Neuron (in vitro differentiated cells): ENCODE measurements at regions not wholly inside any gene's neighbourhood (a gene's known extent, or its start where the extent isn't known, plus 50 kb on each side); places are given as distances from the start of the nearest gene placed in this dataset.
"Not testable (repeated sequence)": the region's sequence is repeated elsewhere in the genome, so short reads cannot be mapped to it uniquely, and the experiment has no call there.

Source experiments
- H2AFZ ChIP-seq: one replicate; pipeline ENCODE4 v1.6.1; 2013; ENCODE audit warnings: low read depth, mild to moderate bottlenecking, inconsistent platforms, low read length, moderate library complexity
- H3K27me3 ChIP-seq: one replicate; pipeline ENCODE4 v1.6.1; 2013; ENCODE audit warnings: low read length; ENCODE audit not compliant: insufficient read depth
- H3K36me3 ChIP-seq: one replicate; pipeline ENCODE4 v1.6.1; 2013; ENCODE audit warnings: low read length; ENCODE audit not compliant: insufficient read depth
- H3K4me1 ChIP-seq: one replicate; pipeline ENCODE4 v1.6.1; 2013; ENCODE audit warnings: low read length; ENCODE audit not compliant: insufficient read depth
- H3K4me3 ChIP-seq: 2 replicates; pipeline ENCODE4 v1.5.1; 2013; ENCODE audit warnings: mild to moderate bottlenecking, low read length, moderate library complexity
- H3K9me3 ChIP-seq: one replicate; pipeline ENCODE4 v1.6.1; 2013; ENCODE audit warnings: low read length

- Histone ChIP-seq H3K4me3 (no peak overlapping the region), H3K4me1 (no peaks in the 10 kb centered on the region), H2AFZ (no peak overlapping the region), H3K27me3 (peaks cover 3% of the 10 kb centered on the region), H3K9me3 (no peaks in the 10 kb centered on the region), H3K36me3 (no peaks in the 10 kb centered on the region)
These were observed 109.7 kb downstream of the TSEN15 start for GRCh38 chr1:184161071-184161698.

- H3K9me3 ChIP-seq: no peaks in the 10 kb centered on the region
- no peak overlapping the region for H2AFZ ChIP-seq
- peaks cover 3% of the 10 kb centered on the region for H3K27me3 ChIP-seq
- H3K36me3 ChIP-seq: no peaks in the 10 kb centered on the region
- H3K4me1 ChIP-seq: no peaks in the 10 kb centered on the region
- H3K4me3 ChIP-seq: no peak overlapping the region
These were observed 110.8 kb downstream of the TSEN15 start for GRCh38 chr1:184162281-184162680.

GRCh38 chr1:184163674-184164465 lies 112.3 kb downstream of the TSEN15 start:
- no peaks in the 10 kb centered on the region for H3K9me3 ChIP-seq
- H3K27me3 ChIP-seq: peaks cover 3% of the 10 kb centered on the region
- H3K4me3 ChIP-seq: no peak overlapping the region
- no peaks in the 10 kb centered on the region for H3K4me1 ChIP-seq
- H3K36me3 ChIP-seq: no peaks in the 10 kb centered on the region
- H2AFZ ChIP-seq: no peak overlapping the region

- Histone ChIP-seq H2AFZ (no peak overlapping the region), H3K9me3 (no peaks in the 10 kb centered on the region), H3K4me1 (no peaks in the 10 kb centered on the region), H3K27me3 (no peaks in the 10 kb centered on the region), H3K36me3 (no peaks in the 10 kb centered on the region), H3K4me3 (no peak overlapping the region)
These were observed 113.0 kb downstream of the TSEN15 start for GRCh38 chr1:184164536-184164935.

- H2AFZ ChIP-seq: no peak overlapping the region
- no peaks in the 10 kb centered on the region for H3K9me3 ChIP-seq
- no peaks in the 10 kb centered on the region for H3K36me3 ChIP-seq
- no peak overlapping the region for H3K4me3 ChIP-seq
- no peaks in the 10 kb centered on the region for H3K27me3 ChIP-seq
- H3K4me1 ChIP-seq: no peaks in the 10 kb centered on the region
These were observed 115.0 kb downstream of the TSEN15 start for GRCh38 chr1:184166485-184166884.

GRCh38 chr1:184167352-184167751 lies 115.8 kb downstream of the TSEN15 start:
- Histone ChIP-seq H3K9me3 (no peaks in the 10 kb centered on the region), H3K36me3 (no peaks in the 10 kb centered on the region), H2AFZ (no peak overlapping the region), H3K4me3 (no peak overlapping the region), H3K4me1 (no peaks in the 10 kb centered on the region), H3K27me3 (no peaks in the 10 kb centered on the region)

- Histone ChIP-seq H3K36me3 (no peaks in the 10 kb centered on the region), H3K27me3 (no peaks in the 10 kb centered on the region), H3K9me3 (no peaks in the 10 kb centered on the region), H3K4me3 (no peak overlapping the region), H3K4me1 (no peaks in the 10 kb centered on the region), H2AFZ (no peak overlapping the region)
These were observed 119.2 kb downstream of the TSEN15 start for GRCh38 chr1:184170719-184171118.

- Histone ChIP-seq H3K4me3 (no peak overlapping the region), H3K27me3 (no peaks in the 10 kb centered on the region), H3K4me1 (no peaks in the 10 kb centered on the region), H2AFZ (no peak overlapping the region), H3K36me3 (no peaks in the 10 kb centered on the region), H3K9me3 (no peaks in the 10 kb centered on the region)
These were observed 124.5 kb downstream of the TSEN15 start for GRCh38 chr1:184176058-184176457.

GRCh38 chr1:184181044-184181443 lies 129.5 kb downstream of the TSEN15 start:
- no peaks in the 10 kb centered on the region for H3K9me3 ChIP-seq
- no peak overlapping the region for H2AFZ ChIP-seq
- H3K27me3 ChIP-seq: no peaks in the 10 kb centered on the region
- H3K4me3 ChIP-seq: no peak overlapping the region
- no peaks in the 10 kb centered on the region for H3K36me3 ChIP-seq
- no peaks in the 10 kb centered on the region for H3K4me1 ChIP-seq

GRCh38 chr1:184183919-184184318 lies 132.4 kb downstream of the TSEN15 start:
- H3K4me1 ChIP-seq: no peaks in the 10 kb centered on the region
- H2AFZ ChIP-seq: no peak overlapping the region
- no peaks in the 10 kb centered on the region for H3K9me3 ChIP-seq
- no peaks in the 10 kb centered on the region for H3K27me3 ChIP-seq
- H3K4me3 ChIP-seq: no peak overlapping the region
- no peaks in the 10 kb centered on the region for H3K36me3 ChIP-seq

GRCh38 chr1:184184614-184185013 lies 133.1 kb downstream of the TSEN15 start:
- H3K4me1 ChIP-seq, H3K27me3 ChIP-seq, H2AFZ ChIP-seq, H3K4me3 ChIP-seq, H3K9me3 ChIP-seq, H3K36me3 ChIP-seq: not testable (repeated sequence)

- H3K4me3 ChIP-seq: no peak overlapping the region
- no peaks in the 10 kb centered on the region for H3K27me3 ChIP-seq
- H3K9me3 ChIP-seq: no peaks in the 10 kb centered on the region
- H3K36me3 ChIP-seq: no peaks in the 10 kb centered on the region
- no peaks in the 10 kb centered on the region for H3K4me1 ChIP-seq
- H2AFZ ChIP-seq: no peak overlapping the region
These were observed 133.8 kb downstream of the TSEN15 start for GRCh38 chr1:184185347-184185746.

GRCh38 chr1:184186167-184186566 lies 134.6 kb downstream of the TSEN15 start:
- H3K9me3 ChIP-seq: no peaks in the 10 kb centered on the region
- H2AFZ ChIP-seq: no peak overlapping the region
- H3K36me3 ChIP-seq: no peaks in the 10 kb centered on the region
- no peak overlapping the region for H3K4me3 ChIP-seq
- H3K4me1 ChIP-seq: no peaks in the 10 kb centered on the region
- no peaks in the 10 kb centered on the region for H3K27me3 ChIP-seq

- Histone ChIP-seq H3K4me3 (no peak overlapping the region), H2AFZ (no peak overlapping the region), H3K27me3 (no peaks in the 10 kb centered on the region), H3K9me3 (no peaks in the 10 kb centered on the region), H3K36me3 (no peaks in the 10 kb centered on the region), H3K4me1 (no peaks in the 10 kb centered on the region)
These were observed 135.6 kb downstream of the TSEN15 start for GRCh38 chr1:184187097-184187496.
